Stimulated activated CD8-positive, alpha-beta memory T cell treated with anti-CD3 and anti-CD28 coated beads, Interleukin-2, amount 100 ng/mL, for 48 hours (primary cell): ENCODE measurements at regions not wholly inside any gene's neighbourhood (a gene's known extent, or its start where the extent isn't known, plus 50 kb on each side); places are given as distances from the start of the nearest gene placed in this dataset.
"Not testable (repeated sequence)": the region's sequence is repeated elsewhere in the genome, so short reads cannot be mapped to it uniquely, and the experiment has no call there.

Experiments used
- DNase-seq, 2 donors: peaks; one replicate each; pipeline ENCODE4 v3.0.0-alpha.2; 2020; ENCODE audit warnings: low read depth in 2 of 2

- DNase-seq: no peak
Observed at GRCh38 chr3:164132878-164133277, 945.4 kb downstream of the SI start.

GRCh38 chr3:164113371-164114332 is 964.6 kb downstream of the SI start:
- no peak for DNase-seq

GRCh38 chr3:164096352-164096751 is 981.9 kb downstream of the SI start:
- no peak for DNase-seq

- DNase-seq: no peak
Observed at GRCh38 chr3:164095949-164096348, 982.3 kb downstream of the SI start.

GRCh38 chr3:164095279-164095678 is 983.0 kb downstream of the SI start:
- no peak for DNase-seq

DNA sequence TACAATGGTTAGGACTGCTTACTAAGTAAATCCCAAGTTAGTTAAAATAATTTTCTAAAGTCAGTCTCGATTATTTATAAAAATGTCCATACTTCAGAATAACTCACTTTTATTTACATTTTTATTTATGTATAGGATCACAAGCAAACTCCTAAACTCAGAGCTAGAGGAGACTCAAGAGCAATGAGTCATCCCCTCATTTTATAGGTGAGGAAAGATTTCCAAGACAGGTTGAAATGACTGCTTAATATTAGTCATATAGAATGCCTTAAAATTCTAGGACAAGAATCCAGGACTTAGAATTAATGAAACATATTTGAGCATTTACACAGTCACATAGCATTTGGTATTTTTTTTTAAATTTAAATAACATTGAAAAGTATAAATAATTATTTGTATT is 983.8 kb downstream of the SI start:
- DNase-seq: no peak

DNA sequence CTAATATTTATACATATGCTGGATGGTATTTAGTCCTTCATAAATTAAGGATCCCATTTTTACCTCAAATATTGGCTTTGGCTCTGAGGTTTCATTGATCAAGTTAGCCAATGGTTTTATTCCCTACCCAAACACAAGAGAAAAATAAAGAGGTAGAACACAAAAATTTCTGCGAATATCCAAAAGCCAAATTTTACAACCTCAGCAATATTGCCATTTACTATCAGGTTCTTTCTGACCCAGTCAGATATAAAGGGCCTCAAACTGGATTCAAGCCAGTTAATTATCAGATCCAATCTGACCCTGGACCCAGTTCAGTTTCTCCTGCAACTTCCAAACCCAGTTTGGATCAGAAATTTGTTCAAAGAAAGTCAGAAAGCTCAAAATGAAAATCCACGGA is 998.1 kb downstream of the SI start:
- DNase-seq: no peak

GRCh38 chr3:164064298-164064697 is 1014.0 kb downstream of the SI start:
- no peak for DNase-seq

DNA sequence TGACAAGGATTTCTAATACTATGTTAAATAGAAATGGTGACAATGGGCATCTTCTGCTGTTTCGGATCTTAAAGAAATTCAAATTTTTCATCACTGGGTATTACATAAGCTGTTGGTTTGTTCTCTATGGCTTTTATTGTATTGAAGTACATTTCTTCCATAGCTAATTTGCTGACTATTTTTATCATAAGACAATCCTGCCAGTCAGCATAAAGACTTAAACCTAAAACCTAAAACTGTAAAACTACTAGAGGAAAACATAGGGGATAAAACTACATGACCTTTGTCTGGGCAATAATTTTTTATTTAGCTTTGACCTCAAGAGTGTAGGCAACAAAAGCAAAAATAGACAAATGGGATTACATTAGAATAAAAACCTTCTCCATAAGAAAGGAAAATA is 1017.4 kb downstream of the SI start:
- DNase-seq: no peak

DNA sequence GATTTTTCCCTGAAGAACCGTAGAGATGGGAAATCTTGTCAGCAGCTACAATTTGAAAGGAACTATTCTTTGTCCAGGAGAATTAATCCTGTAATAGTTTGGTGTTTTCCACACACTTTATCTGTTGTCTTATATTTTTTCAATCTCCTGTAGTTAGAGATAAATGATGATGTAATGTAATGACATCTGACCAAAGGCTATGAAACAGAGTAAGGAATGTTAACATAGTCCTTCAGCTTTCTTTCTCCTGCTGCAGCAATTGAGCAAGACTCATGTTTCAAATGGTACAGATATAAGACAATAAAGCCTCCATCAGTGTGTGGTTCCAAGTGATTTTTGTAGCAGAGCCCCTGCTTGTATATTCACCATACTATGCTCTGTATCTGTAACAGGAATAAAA is 1028.4 kb downstream of the SI start:
- no peak for DNase-seq

DNA sequence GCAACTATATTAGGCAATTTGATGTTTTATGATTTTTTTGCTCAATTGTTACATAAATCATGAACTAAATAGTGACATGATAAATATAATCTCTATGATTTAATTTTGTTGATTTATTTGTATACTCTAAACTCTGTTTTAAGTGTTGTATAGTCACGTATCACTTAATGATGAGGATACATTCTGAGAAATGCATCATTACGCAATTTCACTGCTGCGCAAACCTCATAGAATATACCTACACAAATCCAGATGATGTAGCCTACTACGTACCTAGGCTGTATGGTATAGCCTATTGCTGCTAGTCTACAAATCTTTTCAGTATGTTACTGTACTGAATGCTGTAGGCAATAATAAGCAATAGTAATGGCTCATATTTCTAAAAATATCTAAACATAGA is 1029.8 kb downstream of the SI start:
- DNase-seq: no peak

GRCh38 chr3:164040991-164041390 is 1037.3 kb downstream of the SI start:
- DNase-seq: no peak

- no peak for DNase-seq
Observed at GRCh38 chr3:164030194-164030593, 1048.1 kb downstream of the SI start.

- DNase-seq: no peak
Observed at GRCh38 chr3:164024786-164025185, 1053.5 kb downstream of the SI start.

GRCh38 chr3:164023480-164023879 is 1054.8 kb downstream of the SI start:
- no peak for DNase-seq

DNA sequence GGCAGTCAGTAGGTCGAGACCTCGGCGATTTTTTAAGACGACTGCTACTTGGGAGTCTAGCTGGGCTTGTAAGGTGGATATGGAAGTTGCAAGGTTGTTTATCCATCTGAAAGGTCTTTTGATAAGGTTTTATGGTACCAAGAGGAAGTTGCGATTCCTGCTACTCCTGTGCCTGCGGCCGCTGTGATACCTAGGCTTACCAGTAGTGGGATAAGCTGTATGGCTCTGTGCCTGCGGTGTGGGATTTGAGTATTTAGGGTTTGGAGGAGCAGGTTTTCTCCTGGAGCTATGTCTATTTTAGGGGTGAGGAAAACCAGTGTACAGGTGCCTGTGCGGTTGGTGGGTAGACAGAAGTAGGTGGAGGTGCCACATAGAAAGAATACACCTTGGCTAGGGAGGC is 1059.8 kb downstream of the SI start:
- no peak for DNase-seq

DNA sequence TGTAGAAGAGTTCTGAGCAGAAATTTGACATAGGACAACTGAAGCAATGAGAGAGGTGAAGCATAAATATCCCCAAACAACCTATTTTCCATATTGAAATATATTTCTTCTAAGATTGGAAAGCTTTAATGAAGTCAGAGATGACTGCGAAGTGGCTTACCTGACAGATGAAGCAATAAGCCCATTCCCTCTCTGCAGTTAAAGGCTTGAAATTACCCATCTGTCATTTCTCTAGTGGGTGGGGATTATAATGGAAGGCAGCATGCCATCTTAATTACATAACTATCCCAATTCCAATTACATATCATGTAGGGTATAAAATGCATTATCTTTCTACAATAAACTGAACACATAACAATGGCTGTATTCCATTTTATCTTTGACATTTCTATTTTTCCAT is 1070.5 kb downstream of the SI start:
- DNase-seq: no peak

DNA sequence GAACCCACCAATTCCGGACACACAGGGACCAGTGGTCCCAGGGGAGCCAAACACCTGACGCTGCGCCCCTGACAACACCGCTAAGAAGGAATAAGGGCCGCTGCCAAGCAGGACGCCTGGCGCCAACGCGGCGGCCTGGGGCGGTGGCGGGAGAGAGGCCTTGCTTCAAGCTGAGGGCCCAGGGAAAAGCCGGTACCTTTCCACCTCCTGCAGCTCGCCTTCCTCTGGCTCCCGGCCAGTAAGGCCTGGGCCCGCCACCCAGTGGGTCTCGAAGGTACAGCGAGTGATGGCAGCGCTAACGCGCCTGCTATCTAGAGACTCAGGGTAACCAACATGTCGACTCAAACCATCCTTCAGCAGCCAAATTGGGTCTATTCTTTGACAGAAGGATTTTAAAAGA is 1074.1 kb downstream of the SI start:
- DNase-seq: no peak

GRCh38 chr3:164003016-164003415 is 1075.3 kb downstream of the SI start:
- DNase-seq: not testable (repeated sequence)

DNA sequence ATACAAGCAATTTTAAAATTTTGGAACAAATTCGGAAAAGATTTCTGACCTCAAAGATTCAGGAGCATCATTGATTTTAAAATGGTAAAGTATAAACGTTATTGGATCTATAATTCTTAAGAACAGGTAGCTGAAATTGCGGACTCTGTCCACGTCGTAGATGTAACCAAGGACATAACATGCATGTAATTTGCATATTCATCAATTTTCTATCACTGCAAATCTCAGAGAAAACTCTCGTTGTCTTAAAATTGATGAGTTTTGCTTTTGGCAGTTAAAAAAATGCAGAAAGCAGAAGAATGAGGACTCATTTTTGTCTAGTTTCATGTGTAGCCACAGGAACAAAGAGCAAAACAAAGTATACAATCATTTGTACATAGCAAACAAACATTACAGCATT is 1094.4 kb downstream of the SI start:
- no peak for DNase-seq

DNA sequence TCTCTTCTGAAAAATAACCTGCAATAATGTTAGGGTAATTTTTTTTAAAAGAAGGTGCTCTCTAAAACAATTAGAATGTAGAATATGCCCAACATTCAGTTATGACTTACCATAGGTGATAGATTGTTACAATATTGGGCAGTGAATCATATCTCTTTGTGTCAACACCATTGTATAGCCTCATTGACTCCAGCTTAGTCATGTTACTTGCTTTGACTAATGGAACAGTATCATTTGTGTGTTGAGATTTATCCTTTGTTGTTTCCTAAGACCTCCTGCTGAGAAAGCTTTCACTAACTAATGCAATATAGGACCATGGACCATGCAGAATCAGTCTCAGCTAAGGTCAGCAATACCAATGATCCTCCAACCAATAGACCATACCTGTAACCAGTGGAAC is 1106.4 kb downstream of the SI start:
- DNase-seq: no peak

DNA sequence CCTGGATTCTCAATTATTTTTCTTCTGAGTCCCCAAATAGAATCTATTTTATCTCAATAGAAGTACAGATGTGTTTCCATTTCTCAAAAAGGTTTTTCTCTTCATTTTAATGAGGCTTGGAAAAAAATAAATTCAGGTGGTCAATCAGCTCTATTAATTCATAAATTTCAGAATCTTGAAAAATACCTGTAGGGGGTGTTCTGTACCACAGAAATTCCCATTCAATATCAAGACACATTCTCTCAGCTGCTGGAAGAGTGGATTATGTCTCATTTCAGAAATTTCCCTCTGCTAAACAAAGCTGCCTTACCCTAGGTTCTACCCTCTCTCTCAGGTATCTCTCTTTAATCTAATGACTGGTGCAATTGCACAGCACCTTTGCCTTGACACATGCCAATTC is 1121.2 kb downstream of the SI start:
- DNase-seq: no peak

- no peak for DNase-seq
Observed at GRCh38 chr3:163953526-163953925, 1124.8 kb downstream of the SI start.

DNA sequence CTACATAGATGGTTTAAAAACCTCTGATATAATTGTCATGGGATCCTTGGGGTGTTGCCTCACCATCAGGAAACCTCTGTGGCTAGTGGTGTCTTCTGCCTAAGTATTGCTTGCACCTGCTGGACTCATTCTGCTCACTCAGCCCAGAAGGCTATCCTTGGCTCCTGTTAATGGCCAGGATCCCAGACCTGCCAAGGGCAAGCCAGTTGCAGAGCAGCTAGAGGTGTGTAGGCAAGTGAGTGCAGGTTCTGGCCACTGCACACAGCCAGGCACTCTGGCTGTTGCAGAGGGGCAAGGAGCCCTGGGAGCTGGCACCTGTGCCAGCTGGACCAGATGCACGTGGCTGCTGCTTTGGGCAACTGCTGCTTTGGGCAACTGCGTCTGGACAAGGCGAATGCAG is 1125.8 kb downstream of the SI start:
- DNase-seq: no peak
